Activated CD4-positive, alpha-beta T cell treated with anti-CD3 and anti-CD28 coated beads, Interleukin-2, amount 10 ng/mL, durations not matched to agents 24 days and 14 days (primary cell): ENCODE measurements at regions not wholly inside any gene's neighbourhood (a gene's known extent, or its start where the extent isn't known, plus 50 kb on each side); places are given as distances from the start of the nearest gene placed in this dataset.

Experiments
- DNase-seq: peaks from one replicate; pipeline ENCODE4 v3.0.0; 2022
- H3K27ac Mint-ChIP-seq: one replicate; pipeline ENCODE4 v1.8.0; 2022; ENCODE audit warnings: mild to moderate bottlenecking, mixed read lengths
- H3K27me3 Mint-ChIP-seq: one replicate; pipeline ENCODE4 v1.8.0; 2022; ENCODE audit warnings: mixed read lengths
- H3K36me3 Mint-ChIP-seq: one replicate; pipeline ENCODE4 v1.8.0; 2022; ENCODE audit warnings: low read depth, mild to moderate bottlenecking, mixed read lengths
- H3K4me1 Mint-ChIP-seq: one replicate; pipeline ENCODE4 v1.8.0; 2021; ENCODE audit warnings: mixed read lengths
- H3K4me3 Mint-ChIP-seq: one replicate; pipeline ENCODE4 v1.8.0; 2022; ENCODE audit warnings: mild to moderate bottlenecking, moderate library complexity, mixed read lengths
- H3K9me3 Mint-ChIP-seq: one replicate; pipeline ENCODE4 v1.8.0; 2021; ENCODE audit warnings: mixed read lengths
- intact Hi-C: fragments of 100-400 bp; cut with micrococcal nuclease; formaldehyde crosslinking; loops from one replicate; pipeline ENCODE4 v1.15.1; 2023

GRCh38 chr10:55144001-55144400 lies 343.0 kb upstream of the PCDH15 start:
- intact Hi-C loops, result no loop called here
- no peak overlapping the region for H3K4me3 Mint-ChIP-seq
- H3K27me3 Mint-ChIP-seq, result no peaks in the 10 kb centered on the region
- no peaks in the 10 kb centered on the region for H3K4me1 Mint-ChIP-seq
- no peaks in the 10 kb centered on the region for H3K36me3 Mint-ChIP-seq
- H3K27ac Mint-ChIP-seq, result no peak overlapping the region
- no peaks in the 10 kb centered on the region for H3K9me3 Mint-ChIP-seq
- no peak for DNase-seq

GRCh38 chr10:55141892-55142291 lies 340.9 kb upstream of the PCDH15 start:
- Mint-ChIP-seq H3K9me3 (no peaks in the 10 kb centered on the region), H3K4me1 (no peaks in the 10 kb centered on the region), H3K36me3 (no peaks in the 10 kb centered on the region), H3K4me3 (no peak overlapping the region), H3K27ac (no peak overlapping the region), H3K27me3 (no peaks in the 10 kb centered on the region)
- intact Hi-C loops, result no loop called here
- DNase-seq, result no peak

- Mint-ChIP-seq H3K27me3 (no peaks in the 10 kb centered on the region), H3K9me3 (no peaks in the 10 kb centered on the region), H3K36me3 (no peaks in the 10 kb centered on the region), H3K4me1 (no peaks in the 10 kb centered on the region), H3K4me3 (no peak overlapping the region), H3K27ac (no peak overlapping the region)
- DNase-seq, result no peak
- intact Hi-C loops, result no loop called here
Observed at GRCh38 chr10:55137063-55137462, 336.0 kb upstream of the PCDH15 start.

- no peak overlapping the region for H3K4me3 Mint-ChIP-seq
- intact Hi-C loops, result no loop called here
- H3K36me3 Mint-ChIP-seq, result no peaks in the 10 kb centered on the region
- H3K9me3 Mint-ChIP-seq, result peaks cover 3% of the 10 kb centered on the region
- H3K27me3 Mint-ChIP-seq, result no peaks in the 10 kb centered on the region
- no peaks in the 10 kb centered on the region for H3K4me1 Mint-ChIP-seq
- no peak for DNase-seq
- no peak overlapping the region for H3K27ac Mint-ChIP-seq
Observed at GRCh38 chr10:55104738-55105137, 303.7 kb upstream of the PCDH15 start.

GRCh38 chr10:55098452-55098851 lies 297.4 kb upstream of the PCDH15 start:
- DNase-seq, result no peak
- no peaks in the 10 kb centered on the region for H3K4me1 Mint-ChIP-seq
- H3K27me3 Mint-ChIP-seq, result no peaks in the 10 kb centered on the region
- no peaks in the 10 kb centered on the region for H3K9me3 Mint-ChIP-seq
- H3K27ac Mint-ChIP-seq, result no peak overlapping the region
- intact Hi-C loops, result no loop called here
- H3K4me3 Mint-ChIP-seq, result no peak overlapping the region
- no peaks in the 10 kb centered on the region for H3K36me3 Mint-ChIP-seq

- H3K36me3 Mint-ChIP-seq, result no peaks in the 10 kb centered on the region
- no peak overlapping the region for H3K27ac Mint-ChIP-seq
- no peak overlapping the region for H3K4me3 Mint-ChIP-seq
- H3K9me3 Mint-ChIP-seq, result no peaks in the 10 kb centered on the region
- DNase-seq, result no peak
- no peaks in the 10 kb centered on the region for H3K4me1 Mint-ChIP-seq
- intact Hi-C loops, result no loop called here
- H3K27me3 Mint-ChIP-seq, result no peaks in the 10 kb centered on the region
Observed at GRCh38 chr10:55091691-55092328, 290.8 kb upstream of the PCDH15 start.

- DNase-seq, result no peak
- no peak overlapping the region for H3K4me3 Mint-ChIP-seq
- intact Hi-C loops, result no loop called here
- H3K9me3 Mint-ChIP-seq, result peaks cover 14% of the 10 kb centered on the region
- H3K27me3 Mint-ChIP-seq, result no peaks in the 10 kb centered on the region
- H3K36me3 Mint-ChIP-seq, result no peaks in the 10 kb centered on the region
- no peaks in the 10 kb centered on the region for H3K4me1 Mint-ChIP-seq
- no peak overlapping the region for H3K27ac Mint-ChIP-seq
Observed at GRCh38 chr10:55078121-55078520, 277.1 kb upstream of the PCDH15 start.

- Mint-ChIP-seq H3K27me3 (no peaks in the 10 kb centered on the region), H3K36me3 (no peaks in the 10 kb centered on the region), H3K4me3 (no peak overlapping the region), H3K4me1 (no peaks in the 10 kb centered on the region), H3K27ac (no peak overlapping the region), H3K9me3 (no peaks in the 10 kb centered on the region)
- DNase-seq, result no peak
- intact Hi-C loops, result no loop called here
Observed at GRCh38 chr10:55065185-55065584, 264.2 kb upstream of the PCDH15 start.

- Mint-ChIP-seq H3K27ac (no peak overlapping the region), H3K9me3 (no peaks in the 10 kb centered on the region), H3K4me1 (no peaks in the 10 kb centered on the region), H3K4me3 (no peak overlapping the region), H3K27me3 (no peaks in the 10 kb centered on the region), H3K36me3 (no peaks in the 10 kb centered on the region)
- no peak for DNase-seq
- intact Hi-C loops, result no loop called here
Observed at GRCh38 chr10:55063811-55064210, 262.8 kb upstream of the PCDH15 start.

GRCh38 chr10:55062349-55062748 lies 261.3 kb upstream of the PCDH15 start:
- Mint-ChIP-seq H3K27me3 (no peaks in the 10 kb centered on the region), H3K36me3 (no peaks in the 10 kb centered on the region), H3K4me1 (no peaks in the 10 kb centered on the region), H3K4me3 (no peak overlapping the region), H3K9me3 (no peaks in the 10 kb centered on the region), H3K27ac (no peak overlapping the region)
- intact Hi-C loops, result no loop called here
- DNase-seq, result no peak

GRCh38 chr10:55058800-55059199 lies 257.8 kb upstream of the PCDH15 start:
- no peaks in the 10 kb centered on the region for H3K9me3 Mint-ChIP-seq
- no peaks in the 10 kb centered on the region for H3K36me3 Mint-ChIP-seq
- intact Hi-C loops, result no loop called here
- H3K4me1 Mint-ChIP-seq, result no peaks in the 10 kb centered on the region
- no peak overlapping the region for H3K4me3 Mint-ChIP-seq
- H3K27me3 Mint-ChIP-seq, result no peaks in the 10 kb centered on the region
- no peak overlapping the region for H3K27ac Mint-ChIP-seq
- DNase-seq, result no peak

- Mint-ChIP-seq H3K36me3 (no peaks in the 10 kb centered on the region), H3K9me3 (no peaks in the 10 kb centered on the region), H3K4me1 (no peaks in the 10 kb centered on the region), H3K27ac (no peak overlapping the region), H3K4me3 (no peak overlapping the region), H3K27me3 (no peaks in the 10 kb centered on the region)
- intact Hi-C loops, result no loop called here
- no peak for DNase-seq
Observed at GRCh38 chr10:55051515-55051914, 250.5 kb upstream of the PCDH15 start.

GRCh38 chr10:55048830-55049498 lies 247.9 kb upstream of the PCDH15 start:
- Mint-ChIP-seq H3K36me3 (no peaks in the 10 kb centered on the region), H3K4me3 (no peak overlapping the region), H3K4me1 (no peaks in the 10 kb centered on the region), H3K27ac (no peak overlapping the region), H3K9me3 (no peaks in the 10 kb centered on the region), H3K27me3 (no peaks in the 10 kb centered on the region)
- intact Hi-C loops, result no loop called here
- DNase-seq, result no peak

GRCh38 chr10:55043540-55043939 lies 242.5 kb upstream of the PCDH15 start:
- intact Hi-C loops, result no loop called here
- no peak overlapping the region for H3K27ac Mint-ChIP-seq
- H3K4me1 Mint-ChIP-seq, result no peaks in the 10 kb centered on the region
- H3K27me3 Mint-ChIP-seq, result no peaks in the 10 kb centered on the region
- H3K36me3 Mint-ChIP-seq, result no peaks in the 10 kb centered on the region
- no peaks in the 10 kb centered on the region for H3K9me3 Mint-ChIP-seq
- no peak for DNase-seq
- H3K4me3 Mint-ChIP-seq, result no peak overlapping the region

GRCh38 chr10:55033061-55033460 lies 232.0 kb upstream of the PCDH15 start:
- H3K27ac Mint-ChIP-seq, result no peak overlapping the region
- H3K36me3 Mint-ChIP-seq, result no peaks in the 10 kb centered on the region
- H3K27me3 Mint-ChIP-seq, result no peaks in the 10 kb centered on the region
- no peak overlapping the region for H3K4me3 Mint-ChIP-seq
- DNase-seq, result no peak
- intact Hi-C loops, result no loop called here
- H3K4me1 Mint-ChIP-seq, result no peaks in the 10 kb centered on the region
- H3K9me3 Mint-ChIP-seq, result no peaks in the 10 kb centered on the region
